ENCODE measurements at regions not wholly inside any gene's neighbourhood (a gene's known extent, or its start where the extent isn't known, plus 50 kb on each side); places are given as distances from the start of the nearest gene placed in this dataset.
"Not testable (repeated sequence)": the region's sequence is repeated elsewhere in the genome, so short reads cannot be mapped to it uniquely, and the experiment has no call there.

DNA sequence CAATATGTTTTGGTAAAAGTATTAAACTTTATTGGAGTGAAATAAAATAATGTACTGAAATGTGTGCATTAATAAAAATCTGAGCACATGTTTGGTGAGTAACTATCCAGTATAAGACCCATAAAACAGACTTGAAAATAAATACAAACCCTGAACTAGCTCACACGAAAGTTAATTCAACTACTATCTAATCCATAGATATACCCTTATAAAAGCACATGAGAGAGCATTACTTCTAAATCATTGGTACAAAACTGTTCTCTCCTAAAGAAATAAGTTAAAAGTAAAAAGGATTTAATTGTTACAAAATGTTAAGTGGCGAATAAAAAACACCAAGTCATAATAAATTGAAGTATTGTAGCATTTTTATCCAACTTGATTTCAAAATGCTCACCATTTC lies 295.6 kb downstream of the PTPRC start:
- no peak for DNase-seq (ENCODE audit: low read depth)

DNA sequence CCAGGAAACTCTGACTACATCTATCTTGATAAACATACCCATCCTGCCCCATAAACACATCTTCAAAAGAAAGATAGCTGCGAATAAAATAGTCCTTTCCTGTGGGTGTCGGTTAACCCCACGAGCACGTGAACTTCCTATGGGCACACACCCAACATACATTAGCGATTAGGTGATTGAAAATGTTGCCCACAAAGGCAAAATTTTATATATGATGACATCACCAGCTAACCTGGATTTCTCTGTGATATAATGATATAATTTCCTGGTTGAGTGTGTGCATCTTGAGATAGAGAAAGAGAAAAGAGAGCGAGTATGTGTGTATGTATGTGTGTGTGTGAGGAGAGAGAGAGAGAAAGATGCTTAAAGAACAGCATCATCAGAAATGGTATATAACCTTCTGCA lies 296.1 kb downstream of the PTPRC start:
- DNase-seq (ENCODE audit: low read depth) = no peak

DNA sequence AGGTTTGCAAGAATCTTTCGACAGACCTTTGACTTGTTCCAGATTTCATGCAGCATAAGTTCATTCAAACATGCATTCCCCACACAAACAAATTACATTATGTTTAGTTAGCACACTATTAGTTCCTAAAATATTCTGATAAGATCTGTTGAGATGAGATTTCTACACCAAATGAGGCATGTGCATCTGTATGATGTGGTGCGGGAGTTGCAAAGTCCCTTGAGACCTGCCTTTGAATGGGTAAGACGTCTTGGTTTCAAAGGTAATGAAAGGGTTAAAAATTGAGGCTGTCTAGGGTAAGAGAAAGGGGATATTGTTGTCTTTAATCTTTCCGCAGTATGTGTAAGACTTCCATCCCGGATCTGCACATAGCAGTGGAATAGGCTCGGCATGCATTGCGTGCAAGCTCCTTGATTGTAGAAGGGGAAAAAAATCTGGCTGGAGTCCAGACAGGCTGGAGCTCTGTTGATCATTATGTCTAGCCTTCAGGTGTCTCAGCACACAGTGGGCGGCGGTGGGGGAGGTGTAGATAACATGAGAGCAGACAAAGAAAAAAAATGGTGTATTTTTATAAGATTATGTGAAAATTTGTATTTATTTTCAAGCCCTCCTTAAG lies 296.6 kb downstream of the PTPRC start:
- peak; percentile 88 for DNase-seq (ENCODE audit: low read depth)

- DNase-seq (ENCODE audit: low read depth) = peak; percentile 29
These were observed 297.7 kb downstream of the PTPRC start for GRCh38 chr1:198936371-198937083.

DNA sequence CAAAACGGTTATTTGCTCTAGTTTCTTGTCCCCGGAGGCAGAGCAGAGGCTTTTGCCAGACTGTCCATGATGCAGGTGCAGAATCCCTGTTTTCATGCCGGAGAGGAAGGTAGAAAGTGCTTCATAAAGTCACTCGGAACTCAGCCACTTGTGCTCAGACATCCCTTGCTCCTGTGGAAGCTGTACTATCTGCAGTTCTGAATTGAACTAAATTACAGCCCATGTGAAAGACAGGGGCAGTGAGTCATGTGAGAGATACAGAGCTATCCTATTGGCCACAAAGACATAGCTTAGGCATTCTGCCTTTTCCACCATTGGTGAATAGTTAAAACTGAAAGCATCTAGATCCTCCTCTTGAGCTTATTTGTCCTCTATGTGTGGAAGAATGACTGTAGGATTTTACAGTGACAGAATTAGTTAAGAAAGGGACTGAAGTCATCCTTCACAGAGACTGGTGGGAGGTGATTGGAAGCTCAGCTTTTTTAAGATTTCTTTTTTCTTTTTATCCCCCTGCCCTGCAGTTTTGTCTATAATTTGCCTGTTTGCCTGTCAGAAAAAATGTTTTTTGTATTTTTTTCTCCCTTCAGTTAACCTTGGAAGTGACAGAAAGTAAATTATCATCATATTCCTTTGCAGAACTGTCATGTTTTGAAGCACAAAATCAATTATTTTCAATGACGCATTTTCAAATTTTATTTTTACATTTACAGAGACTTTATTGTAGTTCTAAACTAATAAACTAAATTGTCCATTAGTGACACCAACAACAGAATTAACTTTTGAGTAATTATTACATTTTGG lies 298.6 kb downstream of the PTPRC start:
- peak; percentile 89 for DNase-seq (ENCODE audit: low read depth)

DNA sequence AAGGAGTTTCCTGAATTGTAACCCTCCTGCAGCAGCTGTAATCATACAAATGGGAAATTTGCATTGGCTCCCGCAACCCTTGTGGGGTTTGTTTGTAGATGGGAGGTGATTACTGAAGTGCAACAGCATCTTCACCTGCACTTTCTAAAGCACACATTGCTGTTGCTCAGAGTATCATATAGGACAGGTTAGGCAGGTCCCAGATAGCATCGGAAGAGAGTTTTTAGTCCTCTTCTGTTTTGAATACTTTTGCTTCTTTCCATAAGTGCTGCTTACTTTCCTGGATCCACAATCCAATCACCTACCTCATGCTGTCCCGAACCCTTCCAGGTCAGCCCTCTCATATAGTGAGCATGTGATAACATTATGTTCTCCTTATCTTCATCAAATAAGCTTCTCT lies 300.4 kb downstream of the PTPRC start:
- no peak for DNase-seq (ENCODE audit: low read depth)

DNA sequence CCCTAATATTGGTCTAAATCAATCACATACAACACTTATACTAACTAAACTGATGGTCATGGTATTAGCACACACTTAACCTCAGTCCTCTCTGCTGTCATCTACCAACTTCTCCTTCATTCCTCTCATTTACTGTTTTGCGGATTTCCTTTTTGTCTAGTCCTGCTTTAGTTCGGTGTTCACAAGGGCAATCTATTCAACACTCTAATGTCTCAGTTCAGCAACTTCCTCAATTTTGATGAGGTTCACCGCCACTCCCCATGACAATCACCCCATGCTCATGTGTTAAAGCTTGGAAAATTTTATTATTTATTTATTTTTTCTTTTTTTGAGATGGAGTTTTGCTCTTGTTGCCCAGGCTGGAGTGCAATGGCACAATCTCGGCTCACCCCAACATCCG lies 301.1 kb downstream of the PTPRC start:
- no peak for DNase-seq (ENCODE audit: low read depth)

GRCh38 chr1:198942466-198942865 lies 303.6 kb downstream of the PTPRC start:
- no peak for DNase-seq (ENCODE audit: low read depth)

GRCh38 chr1:198943484-198944187 lies 304.8 kb downstream of the PTPRC start:
- DNase-seq (ENCODE audit: low read depth) = no peak

GRCh38 chr1:198947456-198947855 lies 308.6 kb downstream of the PTPRC start:
- no peak for DNase-seq (ENCODE audit: low read depth)

DNA sequence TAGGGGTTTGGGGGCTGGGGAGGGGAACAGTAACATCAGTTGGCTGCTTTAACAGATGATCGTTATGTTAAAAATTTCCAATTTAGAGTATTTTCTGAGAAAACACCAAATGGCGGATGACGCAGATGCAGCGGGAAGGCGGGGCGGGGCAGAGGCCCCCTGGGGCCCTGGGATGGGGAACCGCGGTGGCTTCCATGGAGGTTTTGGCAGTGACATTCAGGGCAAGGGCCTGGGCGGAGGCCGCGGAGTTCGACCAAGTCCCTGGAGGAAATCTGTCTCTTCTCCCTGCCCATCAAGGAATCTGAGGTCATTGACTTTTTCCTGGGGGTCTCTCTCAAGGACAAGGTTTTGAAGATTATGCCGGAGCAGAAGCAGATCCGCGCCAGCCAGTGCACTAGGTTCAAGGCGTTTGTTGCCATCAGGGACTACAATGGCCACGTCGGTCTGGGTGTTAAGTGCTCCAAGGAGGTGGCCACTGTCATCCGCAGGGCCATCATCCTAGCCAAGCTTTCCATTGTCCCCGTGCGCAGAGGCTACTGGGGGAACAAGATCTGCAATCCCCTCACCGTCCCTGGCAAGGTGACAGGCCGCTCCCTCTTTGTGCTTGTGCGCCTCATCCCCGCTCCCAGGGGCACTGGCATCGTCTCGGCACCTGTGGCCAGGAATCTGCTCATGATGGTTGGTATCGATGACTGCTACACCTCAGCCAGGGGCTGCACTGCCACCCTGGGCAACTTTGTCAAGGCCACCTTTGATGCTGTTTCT lies 310.2 kb downstream of the PTPRC start:
- DNase-seq (ENCODE audit: low read depth) = no peak

DNA sequence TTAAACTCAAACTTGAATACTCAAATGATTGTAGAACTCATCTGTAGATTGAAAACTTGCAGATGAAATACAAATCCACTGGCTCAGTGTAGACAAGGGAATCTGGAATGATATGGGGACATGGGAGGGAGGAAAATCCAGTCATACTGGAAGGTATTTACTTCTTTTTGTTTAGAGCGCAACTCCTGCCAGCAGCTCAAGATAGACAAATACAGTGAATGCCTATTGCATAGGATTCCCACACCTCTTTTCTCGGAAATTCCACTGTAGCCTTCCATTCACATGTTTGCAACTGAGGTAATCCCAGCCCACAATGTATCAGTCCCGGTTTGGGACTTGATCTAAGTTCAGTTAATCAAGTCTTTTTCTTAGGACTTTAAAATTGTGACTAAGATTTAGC lies 311.2 kb downstream of the PTPRC start:
- no peak for DNase-seq (ENCODE audit: low read depth)

DNA sequence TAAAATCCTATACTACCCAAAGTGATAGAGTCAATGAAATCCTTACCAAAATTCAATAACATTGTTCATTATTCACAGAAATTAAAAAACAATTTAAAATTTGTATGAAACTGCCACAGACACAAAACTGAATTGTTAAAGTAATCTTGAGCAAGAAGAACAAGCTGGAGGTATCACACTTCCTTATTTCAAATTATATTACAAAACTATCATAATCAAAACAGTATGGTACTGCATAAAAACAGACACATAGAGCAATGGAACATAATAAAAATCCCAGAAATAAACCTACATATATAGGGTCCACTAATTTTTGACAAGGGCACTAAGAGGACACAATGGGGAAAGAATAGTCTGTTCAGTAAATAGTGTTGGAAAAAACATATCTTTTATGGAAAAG lies 316.2 kb downstream of the PTPRC start:
- no peak for DNase-seq (ENCODE audit: low read depth)

GRCh38 chr1:198957044-198957443 lies 318.2 kb downstream of the PTPRC start:
- no peak for DNase-seq (ENCODE audit: low read depth)

DNA sequence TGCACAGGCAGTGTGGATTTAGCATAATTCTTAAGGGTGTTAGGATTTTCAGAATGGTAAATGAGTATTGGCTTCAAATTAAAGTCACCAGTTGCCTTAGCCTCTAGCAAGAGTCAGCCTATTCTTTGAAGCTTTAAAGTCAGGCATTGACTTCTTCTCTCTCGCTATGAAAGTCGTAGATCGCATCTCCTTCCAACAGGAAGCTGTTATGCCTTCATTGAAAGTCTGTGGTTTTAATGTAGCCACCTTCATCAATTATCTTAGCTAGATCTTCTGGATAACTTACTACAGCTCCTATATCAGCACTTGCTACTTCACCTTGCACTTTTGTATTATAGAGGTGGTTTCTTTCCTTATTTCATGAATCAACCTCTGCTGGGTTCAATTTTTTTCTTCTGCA lies 320.2 kb downstream of the PTPRC start:
- DNase-seq (ENCODE audit: low read depth) = no peak

DNA sequence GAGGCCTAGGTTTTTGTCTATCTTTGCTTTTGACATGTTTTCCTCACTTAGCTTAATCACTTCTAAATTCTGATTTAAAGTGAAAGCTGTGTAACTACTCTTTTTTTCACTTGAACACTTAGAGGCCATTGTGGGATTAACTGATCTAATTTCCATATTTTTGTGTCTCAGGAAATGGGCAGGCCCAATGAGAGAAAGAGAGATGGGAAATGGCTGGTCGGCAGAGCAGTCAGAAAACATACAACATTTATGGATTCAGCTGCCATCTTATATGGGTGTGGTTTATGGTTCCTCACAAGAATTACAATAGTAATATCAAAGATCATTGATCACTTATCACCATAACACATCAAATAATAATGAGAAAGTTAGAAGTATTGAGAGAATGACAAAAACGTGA lies 320.8 kb downstream of the PTPRC start:
- DNase-seq (ENCODE audit: low read depth) = no peak

GRCh38 chr1:198963796-198964195 lies 325.0 kb downstream of the PTPRC start:
- not testable (repeated sequence) for DNase-seq (ENCODE audit: low read depth)

DNA sequence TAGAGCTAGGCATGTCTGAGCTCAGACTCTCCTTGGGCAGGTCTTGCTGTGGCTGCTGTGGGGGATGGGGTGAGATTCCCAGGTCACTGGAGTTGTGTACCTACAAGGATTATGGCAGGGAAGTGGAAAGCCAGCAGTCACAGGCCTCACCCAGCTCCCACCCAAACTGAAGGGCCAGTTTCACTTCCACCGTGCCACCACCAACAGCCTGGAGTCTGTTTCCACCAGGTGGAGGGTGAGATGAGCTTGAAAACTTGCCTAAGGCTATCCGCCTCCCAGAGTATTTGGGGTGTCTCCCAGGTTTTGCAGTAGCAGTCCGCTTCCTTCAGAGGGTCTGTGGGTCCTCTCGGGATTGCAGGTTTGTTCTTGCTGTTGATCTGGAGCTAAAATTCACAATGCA lies 327.7 kb downstream of the PTPRC start:
- DNase-seq (ENCODE audit: low read depth) = no peak

DNA sequence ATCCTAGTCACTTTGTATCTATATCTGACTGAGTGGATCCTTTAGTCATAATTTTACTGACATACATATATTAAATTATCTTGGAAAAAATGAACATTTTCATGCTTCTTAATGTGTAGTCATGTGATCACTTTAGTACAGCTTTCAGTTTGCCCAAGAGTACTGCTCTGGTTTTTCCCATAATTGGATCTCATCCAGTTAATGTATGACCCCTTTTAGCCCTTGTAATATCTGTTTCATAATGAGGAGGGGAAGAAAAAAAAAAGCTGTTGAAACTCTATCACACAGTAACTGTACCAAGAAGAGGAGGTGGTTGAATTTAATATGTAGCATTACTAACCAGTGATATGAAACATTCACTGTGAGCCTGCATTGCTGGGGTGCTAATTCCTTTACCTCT lies 328.7 kb downstream of the PTPRC start:
- no peak for DNase-seq (ENCODE audit: low read depth)

DNA sequence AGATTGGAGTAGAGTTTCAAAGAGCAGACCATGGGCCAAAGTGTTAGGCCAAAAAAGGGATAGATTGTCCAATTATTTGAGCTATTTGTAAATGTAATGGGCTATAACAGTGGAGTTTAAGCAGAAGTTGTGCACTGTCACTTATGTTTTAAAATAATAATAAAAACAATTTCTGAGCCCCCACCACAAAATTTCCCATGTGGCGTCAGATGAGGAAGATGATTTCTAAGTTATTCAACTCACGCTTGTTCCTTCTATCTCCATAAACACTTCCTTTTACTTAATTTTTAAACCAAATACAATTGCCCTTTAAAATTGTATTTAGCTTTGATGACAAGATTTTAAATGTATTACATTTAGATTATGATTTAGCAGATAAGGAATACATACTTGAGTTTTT lies 330.0 kb downstream of the PTPRC start:
- no peak for DNase-seq (ENCODE audit: low read depth)

DNA sequence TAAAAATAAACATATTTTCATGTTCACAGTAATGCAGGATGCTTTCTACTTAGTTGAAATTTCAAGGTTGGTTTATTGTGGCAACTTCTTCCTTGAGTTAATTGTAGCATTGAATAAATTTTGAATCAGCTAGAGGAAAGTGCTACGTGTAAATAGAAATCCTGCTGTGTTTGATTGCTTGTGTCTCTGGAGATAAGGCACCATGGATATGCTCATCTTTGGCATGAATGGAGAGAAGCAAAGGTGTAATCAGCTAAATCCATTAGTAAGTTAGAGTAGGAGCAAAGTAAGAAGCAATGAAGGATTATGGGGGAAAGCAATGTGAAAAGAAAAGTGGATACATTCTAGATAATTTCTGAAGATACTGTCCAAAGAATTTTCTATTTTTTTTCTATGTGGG lies 331.1 kb downstream of the PTPRC start:
- no peak for DNase-seq (ENCODE audit: low read depth)

- DNase-seq (ENCODE audit: low read depth) = peak; percentile 56
These were observed 332.1 kb downstream of the PTPRC start for GRCh38 chr1:198970916-198971315.

Measured in fibroblast of gingiva (primary cell).